DMS79 treated with DMSO at 0.1 percent for 48 hours (cell line): ENCODE measurements at regions not wholly inside any gene's neighbourhood (a gene's known extent, or its start where the extent isn't known, plus 50 kb on each side); places are given as distances from the start of the nearest gene placed in this dataset.
"Not testable (repeated sequence)": the region's sequence is repeated elsewhere in the genome, so short reads cannot be mapped to it uniquely, and the experiment has no call there.

Experiments used
- DNase-seq: peaks from one replicate; lab custom pipeline; 2025; lab: John Stamatoyannopoulos, UW

DNA sequence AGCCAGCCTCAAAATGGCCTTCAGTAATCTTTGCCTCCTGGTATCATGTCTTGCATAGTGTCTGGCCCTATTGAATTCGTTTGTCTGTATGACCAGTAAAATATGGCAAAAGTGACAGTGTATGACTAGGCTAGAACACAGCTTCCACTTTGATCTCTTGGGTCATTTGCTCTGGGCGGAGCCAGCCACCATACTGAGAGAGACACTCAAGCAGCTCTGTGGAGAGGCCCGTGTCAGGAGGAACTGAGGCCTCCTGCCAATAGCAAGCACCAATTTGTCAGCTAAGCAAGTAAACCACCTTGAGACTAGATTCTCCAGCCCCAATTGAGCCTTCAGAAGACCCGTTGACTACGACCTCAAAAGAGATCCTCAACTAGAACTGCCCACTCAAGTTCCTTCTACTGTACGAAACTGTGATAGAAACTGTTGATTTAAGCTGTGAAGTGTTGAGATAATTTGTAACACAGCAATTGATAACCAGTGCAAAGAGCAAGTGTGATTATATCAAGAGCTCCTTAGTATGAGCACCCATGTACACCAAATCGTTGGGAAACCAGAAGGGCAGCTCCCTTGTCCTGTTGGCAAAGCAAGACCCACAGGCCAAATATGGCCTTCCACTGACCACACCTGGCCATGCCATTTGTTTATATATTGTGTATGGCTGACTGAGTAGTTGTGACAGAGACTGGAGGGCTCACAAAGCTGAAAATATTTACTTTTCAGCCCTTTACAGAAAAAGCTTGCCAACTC is 52.7 kb upstream of the SERBP1 start:
- no peak for DNase-seq

DNA sequence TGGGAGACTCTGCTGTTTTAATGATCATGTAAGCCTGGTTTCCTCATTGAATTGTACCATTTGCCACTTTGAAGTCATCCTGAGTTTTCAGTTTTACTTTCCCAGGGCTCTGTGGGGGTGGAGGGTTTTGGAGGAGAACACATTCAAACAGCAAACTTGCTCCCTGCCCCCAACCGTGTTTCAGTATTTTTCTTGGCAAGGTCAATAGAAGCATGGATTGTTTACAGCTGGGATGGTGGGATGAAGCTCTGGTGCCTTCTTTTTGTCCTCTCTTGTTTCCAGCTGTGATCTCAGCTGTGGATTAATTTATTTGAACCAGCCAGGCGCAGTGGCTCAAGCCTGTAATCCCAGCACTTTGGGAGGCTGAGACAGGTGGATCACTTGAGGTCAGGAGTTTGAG is 54.3 kb upstream of the SERBP1 start:
- no peak for DNase-seq

DNA sequence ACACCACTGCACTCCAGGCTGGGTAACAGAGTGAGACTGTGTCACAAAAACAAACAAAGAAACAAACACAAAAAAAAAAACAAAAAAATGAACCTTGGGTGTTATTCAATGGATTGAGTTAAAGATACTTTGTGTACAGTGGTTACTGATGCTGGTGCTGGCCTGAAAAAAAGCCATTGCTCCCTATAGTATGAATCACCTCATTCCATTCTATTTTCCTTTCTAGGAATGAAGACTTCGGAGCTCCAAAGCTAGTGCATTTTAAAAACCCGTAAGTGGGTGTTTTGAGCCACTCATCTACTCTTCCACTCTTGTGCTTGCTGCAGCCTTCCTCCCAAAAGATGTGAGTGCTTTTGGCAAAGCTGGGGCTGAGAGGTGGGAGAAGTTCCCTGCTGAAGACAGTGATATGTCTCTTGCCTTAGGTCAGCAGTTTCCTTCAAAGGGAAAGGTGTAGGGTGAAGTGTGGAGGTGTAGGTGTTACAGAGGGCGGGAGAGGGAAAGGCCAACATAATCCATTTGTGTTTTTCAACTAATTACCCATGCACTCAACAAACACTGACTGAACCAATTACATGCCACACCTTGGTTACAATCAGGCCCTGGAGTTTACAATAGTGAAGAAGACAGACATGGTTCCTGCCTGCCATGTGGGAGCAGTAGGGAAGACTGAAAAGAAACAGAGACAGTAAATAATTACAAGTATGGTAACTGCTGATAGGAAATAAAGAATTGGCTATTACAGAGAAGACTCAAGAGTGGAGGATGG is 55.0 kb upstream of the SERBP1 start:
- no peak for DNase-seq

DNA sequence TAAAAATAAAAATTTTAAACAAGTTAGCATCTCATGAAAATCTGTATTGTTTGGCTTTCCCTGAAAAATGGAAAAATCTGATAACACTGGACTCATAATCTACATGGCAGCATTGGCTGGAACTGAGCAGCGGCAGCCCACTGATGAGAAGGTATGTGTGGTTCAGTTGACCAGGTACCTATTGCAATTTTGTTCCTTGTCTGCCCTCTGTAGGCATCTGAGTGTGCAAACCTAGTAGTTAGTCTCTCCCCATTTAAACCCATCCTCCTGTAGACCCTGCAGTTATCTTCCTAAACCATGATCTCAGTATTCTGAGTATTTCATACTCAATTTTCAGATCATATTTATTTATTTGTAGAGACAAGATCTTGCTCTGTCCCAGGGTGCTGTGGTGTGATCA is 59.4 kb upstream of the SERBP1 start:
- DNase-seq: peak; percentile 8

DNA sequence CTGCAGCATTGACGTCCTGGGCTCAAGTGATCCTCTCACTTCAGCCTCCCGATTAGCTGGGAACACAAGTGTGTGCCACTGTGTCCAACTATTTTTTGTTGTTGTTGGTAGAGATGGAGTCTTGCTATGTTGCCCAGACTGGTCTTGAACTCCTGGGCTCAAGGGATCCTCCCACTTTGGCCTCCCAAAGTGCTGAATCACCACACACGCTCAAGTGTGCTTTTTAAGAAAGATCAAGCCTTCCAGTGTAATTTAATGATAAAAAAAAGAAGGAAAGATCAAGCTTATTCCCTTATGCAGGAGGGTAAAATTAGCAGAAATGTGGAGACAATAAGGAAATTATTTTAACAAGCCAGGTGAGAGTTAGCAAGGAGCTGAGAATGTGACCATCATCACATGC is 61.1 kb upstream of the SERBP1 start:
- DNase-seq: no peak

DNA sequence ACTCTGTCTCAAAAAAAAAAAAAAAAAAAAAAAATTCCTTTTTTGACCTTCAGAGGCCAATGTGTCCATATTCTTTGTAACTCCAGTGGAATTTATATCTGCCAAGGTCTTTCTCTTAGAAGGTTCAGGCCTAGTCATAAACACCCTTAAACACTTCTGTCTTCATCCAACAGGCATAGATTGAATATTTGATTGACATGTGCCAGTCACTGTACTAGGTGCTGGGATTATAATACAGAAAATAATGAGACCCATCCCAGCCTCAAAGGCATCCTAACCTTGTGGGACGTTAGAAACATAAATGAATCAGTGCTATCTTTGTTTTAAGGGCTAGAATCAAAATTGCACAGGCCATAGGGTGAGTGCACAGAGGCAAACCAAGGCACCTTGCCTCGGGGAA is 62.9 kb upstream of the SERBP1 start:
- no peak for DNase-seq

DNA sequence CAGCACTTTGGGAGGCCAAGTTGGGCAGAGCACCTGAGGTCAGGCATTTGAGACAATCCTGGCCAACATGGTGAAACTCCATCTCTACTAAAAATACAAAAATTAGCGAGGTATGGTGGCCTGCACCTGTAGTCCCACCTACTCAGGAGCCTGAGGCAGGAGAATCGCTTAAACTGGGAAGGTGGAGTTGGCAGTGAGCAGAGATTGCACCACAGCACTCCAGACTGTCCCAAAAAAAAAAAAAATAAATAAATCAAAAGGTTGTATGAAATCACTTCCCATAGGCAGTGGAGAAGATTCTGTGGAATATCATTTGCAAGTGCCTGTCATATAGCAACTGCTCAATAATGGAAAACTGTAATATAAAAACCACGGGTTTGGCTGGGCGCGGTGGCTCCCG is 65.1 kb upstream of the SERBP1 start:
- no peak for DNase-seq

DNA sequence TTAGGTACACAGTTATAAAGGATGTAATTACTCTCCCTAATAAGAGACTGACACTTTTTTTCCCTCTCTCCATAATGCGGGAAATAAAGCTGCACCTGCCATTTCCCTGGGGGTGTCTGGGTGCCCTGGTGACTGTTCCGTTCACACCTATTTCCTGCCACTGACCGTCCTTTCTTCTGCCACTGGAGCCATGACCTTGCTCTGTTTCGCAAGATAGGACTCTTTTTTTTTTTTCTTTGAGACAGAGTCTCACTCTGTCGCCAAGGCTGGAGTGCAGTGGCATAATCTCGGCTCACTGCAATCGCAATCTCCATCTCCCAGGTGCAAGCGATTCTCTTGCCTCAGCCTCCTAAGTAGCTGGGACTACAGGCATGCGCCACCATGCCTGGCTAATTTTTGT is 66.1 kb upstream of the SERBP1 start:
- DNase-seq: no peak

DNA sequence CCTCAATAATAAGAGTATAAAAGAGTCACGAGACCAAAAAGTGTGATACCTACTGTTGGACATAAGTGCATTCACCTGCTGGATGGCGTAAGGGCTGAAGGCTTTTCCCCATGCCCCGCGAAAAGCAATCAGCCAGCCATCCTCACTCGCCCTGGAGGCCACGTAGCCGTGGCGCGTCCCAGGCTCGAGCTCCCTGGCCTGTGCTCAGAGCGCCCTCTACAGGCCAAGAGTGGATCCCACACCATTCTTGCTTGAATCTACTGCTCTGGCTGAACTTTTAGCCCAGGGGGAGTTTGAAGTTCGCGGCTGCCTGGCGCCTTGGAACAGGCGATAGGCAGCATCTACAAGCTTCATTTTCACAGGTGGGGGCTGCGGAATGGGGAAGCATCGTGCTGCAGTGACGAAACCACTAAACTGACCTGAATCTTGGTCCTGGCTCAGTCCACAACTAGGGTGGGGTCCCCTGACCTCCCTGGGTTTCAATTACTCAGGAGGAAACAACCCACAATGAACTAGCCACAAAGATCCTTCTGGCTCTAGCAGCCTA is 70.3 kb upstream of the SERBP1 start:
- DNase-seq: peak; percentile 78

DNA sequence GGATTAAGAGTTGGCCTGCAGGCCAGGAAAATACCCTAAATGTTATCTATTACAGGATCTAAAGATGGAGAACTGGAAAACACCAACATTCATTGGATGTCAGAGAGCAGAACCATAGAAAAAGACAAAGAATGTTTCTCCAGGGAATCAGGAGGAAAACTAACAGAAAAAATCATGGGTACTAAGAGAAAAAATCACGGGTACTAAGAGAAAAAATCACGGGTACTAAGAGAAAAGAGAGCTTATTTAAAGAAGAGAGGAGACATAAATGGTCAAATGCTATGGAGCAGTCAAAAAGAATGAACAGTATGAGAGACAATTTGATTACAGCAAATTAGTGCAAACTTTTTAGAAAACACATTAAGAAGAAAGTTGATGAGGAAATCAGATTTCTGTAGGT is 73.8 kb upstream of the SERBP1 start:
- DNase-seq: no peak

DNA sequence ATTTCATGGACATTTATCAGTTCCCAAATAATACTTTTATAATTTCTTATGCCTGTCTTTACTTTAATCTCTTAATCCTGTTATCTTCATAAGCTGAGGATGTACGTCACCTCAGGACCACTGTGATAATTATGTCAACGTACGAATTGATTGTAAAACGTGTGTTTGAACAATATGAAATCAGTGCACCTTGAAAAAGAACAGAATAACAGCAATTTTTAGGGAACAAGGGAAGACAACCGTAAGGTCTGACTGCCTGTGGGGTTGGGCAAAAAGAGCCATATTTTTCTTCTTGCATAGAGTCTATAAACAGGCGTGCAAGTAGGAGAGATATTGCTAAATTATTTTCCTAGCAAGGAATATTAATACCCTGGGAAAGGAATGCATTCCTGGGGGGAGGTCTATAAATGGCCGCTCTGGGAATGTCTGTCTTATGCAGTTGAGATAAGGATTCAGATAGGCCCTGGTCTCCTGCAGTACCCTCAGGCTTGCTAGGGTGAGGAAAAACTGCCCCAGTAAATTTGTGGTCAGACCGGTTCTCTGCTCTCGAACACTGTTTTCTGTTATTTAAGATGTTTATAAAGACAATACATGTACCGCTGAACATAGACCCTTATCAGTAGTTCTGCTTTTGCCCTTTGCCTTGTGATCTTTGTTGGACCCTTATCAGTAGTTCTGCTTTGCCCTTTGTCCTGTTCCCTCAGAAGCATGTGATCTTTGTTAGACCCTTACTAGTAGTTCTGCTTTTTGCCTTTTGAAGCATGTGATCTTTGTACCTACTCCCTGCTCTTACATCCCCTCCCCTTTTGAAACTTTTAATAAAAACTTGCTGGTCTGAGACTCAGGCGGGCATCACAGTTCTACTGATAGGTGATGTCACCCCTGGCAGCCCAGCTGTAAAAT is 83.4 kb upstream of the SERBP1 start:
- not testable (repeated sequence) for DNase-seq

DNA sequence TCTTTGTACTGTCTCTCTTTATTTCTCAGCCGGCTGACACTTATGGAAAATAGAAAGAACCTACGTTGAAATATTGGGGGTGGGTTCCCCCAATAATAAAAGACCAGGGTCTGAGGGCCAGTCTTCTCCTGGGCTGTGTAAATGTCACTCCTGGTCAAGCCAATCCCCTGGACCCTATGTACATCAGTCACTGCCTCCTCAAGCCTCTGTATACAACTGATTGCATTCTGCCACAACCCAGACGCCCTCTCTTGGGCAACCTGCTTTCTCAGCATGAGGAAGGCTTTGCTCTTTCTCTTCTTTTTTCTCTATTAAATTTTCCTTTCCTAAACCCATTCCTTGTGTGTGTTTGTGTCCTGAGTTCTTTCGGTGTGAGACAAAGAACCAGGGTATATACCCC is 84.1 kb upstream of the SERBP1 start:
- no peak for DNase-seq

DNA sequence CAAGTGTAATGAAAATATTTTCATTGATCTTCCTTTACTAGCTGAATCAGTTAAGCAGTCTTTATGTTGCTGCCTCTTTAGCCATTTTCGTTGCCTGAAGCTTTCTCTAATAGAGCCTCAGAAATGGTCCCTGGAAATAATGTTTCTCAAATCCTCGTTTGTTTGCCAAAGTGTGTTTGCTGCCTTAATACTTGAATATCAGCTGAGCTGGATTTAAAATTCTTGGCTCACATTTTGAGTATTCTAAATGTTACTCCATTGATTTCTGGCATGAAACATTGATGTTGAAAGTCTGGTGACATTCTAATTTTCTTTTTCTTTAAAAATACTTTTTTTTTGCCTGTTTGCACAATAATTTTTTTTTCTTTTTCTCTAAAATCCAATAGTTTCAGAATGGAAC is 84.6 kb upstream of the SERBP1 start:
- DNase-seq: no peak

DNA sequence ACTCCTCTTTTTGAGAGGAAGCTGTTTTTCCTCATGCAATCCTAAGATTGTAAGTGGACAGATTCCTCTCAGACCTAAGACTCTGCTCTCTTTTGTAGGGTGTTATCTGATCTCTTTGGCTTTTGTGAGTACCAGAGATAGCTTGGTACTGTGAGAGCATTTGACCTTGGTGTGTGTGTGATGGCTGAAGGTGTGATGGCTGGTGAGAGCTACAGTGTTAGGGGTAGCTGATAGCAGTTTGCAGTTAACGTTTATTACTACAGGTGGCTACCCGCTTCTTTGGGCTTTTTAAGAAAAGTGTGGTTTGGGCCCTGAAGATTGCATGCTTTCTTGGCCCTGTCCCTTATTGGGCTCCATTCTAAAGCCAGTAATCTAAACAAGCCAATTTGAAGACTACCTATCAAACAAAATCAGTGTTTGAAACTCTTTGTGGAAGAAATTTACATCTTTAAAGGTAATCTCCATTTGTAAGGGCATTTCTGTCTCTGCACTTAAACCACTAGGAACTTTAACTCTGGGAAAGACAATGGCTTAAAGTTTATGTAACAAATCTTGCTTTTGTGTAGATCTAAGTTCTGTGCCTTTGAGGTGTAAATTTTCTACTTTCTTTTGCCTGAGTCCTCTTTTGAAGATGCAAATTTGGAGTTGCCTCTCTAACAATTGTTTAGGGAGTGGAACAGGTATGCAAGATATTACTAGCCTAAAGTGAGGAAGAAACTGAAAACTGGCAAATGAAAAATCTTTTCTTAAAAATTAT is 85.3 kb upstream of the SERBP1 start:
- DNase-seq: no peak

DNA sequence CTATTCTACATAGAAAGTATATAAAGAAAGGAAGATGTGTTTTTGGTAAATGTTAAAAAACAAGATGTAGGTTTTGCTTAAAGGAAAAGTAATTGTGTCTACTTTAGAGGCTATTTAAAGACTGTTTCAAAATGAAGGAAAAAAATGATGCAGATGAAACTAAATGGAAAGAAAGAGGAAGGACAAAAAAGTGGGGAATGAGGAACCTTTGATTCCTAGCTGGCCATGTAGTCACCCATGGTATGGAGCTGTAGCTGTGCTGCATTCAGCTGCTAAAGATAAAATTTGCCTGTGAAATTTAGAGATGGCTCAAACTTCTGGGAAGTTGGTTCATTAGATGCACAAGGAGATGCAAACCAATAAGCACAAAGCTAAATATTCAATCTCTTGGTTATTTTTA is 86.8 kb upstream of the SERBP1 start:
- DNase-seq: no peak

DNA sequence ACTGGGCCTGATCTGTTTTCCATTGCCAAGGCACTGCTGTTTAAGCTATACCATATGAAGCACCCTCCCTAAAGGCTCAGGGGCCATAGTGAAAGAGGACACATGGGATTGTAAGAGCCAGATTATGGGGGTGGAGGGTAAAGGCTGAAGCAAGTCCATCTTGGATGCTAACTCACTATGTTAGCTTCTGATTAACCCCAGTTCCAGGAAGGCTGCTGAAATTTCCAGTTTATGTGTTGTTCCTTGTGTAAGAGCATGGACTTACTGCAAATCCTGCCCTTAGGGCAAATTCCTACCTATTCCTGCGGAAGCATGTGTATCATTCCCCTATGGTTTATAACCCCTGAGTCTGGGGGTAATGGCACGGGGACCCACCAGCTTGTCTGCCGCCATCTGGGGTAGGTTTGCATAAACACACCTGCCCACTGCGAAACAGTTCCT is 91.8 kb upstream of the SERBP1 start:
- no peak for DNase-seq

DNA sequence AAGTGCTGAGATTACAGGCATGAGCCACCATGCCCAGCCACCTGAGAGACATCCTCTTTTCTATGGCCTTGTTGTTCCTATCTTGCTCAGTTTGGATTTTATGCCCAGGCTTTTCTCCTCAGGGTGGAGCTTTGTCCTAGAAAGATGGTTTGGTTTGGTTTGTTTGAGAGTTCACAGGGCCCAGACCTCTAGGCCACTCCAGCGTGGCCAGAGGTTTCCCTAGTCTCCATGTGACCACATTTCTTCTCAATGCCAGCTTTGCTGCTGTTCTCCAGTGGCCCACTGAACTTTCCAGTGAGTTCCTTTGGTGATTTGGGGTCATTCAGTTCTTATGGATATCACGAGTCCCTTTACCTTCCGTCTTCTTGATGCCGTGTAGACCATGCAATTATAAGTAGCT is 92.6 kb upstream of the SERBP1 start:
- no peak for DNase-seq

DNA sequence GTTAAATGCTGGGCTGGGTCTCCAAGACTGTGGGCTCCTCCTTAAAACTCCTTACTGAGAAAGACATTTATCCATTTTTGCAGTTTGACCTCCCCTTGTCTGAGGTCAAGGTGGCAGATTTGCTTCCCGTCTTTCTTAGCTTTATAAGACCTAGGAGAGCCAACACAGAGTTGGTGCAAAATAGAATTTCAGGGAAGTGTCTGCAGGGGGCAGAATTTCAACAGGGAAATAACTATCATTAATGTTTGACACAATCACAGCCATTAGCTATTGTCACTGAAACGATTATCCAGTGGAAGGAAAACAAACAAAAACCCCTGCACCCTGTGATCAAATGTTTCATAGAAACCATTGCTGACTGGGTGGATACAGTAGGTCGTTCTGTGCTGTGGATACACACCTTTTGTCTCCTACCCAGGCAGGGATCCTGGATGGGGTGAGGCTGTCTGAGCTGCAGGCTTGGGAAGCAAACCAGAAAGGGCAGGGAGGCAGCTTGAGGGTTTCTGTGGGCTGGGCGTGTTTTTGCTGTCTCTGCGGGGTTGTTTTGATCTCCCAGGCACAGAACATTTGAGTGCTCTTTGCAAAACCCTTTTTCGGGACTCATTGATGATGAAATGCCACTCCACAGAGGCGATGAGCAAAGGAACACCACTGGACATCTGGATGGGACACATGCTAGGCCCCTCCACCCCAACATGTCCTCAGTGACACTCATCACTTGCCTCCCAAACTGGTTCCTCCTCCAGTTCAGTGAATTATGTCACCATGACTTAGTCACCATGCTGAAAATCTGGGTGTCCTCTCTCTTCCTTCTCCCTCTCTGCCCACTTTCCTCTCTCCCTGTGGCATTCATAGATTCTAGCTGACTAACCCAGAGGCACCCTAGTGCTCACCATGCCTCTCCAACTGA is 94.2 kb upstream of the SERBP1 start:
- DNase-seq: no peak

DNA sequence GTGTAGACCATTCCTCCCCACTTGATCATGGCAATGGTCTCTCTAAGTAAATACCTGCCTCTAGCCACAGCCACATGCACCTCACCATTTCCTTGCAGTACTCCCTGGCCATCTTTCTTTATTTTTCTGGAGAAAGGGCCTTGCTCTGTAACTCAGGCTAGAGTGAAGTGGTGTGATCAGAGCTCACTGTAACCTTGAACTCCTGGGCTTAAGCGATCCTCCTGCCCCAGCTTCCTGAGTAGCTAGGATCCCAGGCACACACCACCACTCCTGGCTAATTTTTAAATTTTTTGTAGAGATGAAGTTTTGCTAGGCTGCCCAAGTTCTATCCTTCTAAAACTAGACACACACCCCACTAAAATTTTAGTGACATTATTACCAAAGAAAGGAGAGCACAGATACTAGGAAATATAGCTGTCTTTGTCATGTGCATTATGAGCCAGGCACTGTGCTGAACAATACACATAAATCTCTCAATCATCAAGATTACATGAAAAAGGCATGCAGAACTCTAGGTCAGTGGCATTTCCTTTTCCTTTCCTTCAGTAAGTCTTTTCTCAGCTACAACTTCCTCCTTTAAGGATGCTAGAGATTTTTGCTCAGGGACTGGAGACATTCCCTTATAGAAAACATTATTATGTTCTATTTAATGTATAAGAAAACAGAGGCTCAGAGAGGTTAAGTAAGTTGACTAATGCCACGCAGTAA is 95.0 kb upstream of the SERBP1 start:
- DNase-seq: no peak

DNA sequence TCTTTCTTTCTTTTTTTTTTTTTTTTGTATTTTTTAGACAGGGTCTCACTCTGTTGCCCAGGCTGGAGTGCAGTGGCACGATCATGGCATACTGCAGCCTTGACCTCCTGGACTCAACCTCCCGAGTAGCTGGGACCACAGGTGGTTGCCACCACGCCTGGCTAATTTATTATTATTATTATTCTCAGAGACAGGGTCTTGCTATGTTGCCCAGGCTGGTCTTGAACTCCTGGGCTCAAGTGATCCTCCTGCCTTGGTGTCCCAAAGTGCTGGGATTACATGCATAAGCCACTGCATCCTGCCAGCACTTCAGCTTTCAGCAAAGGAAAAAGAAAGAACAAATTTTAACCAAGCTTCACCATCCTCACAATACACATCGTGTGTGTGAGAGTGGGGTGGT is 97.9 kb upstream of the SERBP1 start:
- no peak for DNase-seq
